HG03196 (cell line): ENCODE measurements at regions not wholly inside any gene's neighbourhood (a gene's known extent, or its start where the extent isn't known, plus 50 kb on each side); places are given as distances from the start of the nearest gene placed in this dataset.

Experiments used
- ATAC-seq: cut with Tn5 transposase; IDR thresholded peaks from one replicate; pipeline ENCODE4 v1.9.1; 2021; ENCODE audit not compliant: unreplicated experiment

- no peak for ATAC-seq
Measured at GRCh38 chr4:89604951-89605350, 232.0 kb downstream of the SNCA start.

- no peak for ATAC-seq
Measured at GRCh38 chr4:89599026-89599425, 237.9 kb downstream of the SNCA start.

GRCh38 chr4:89598602-89599001 is 238.4 kb downstream of the SNCA start:
- no peak for ATAC-seq

- no peak for ATAC-seq
Measured at GRCh38 chr4:89595125-89595789, 241.7 kb downstream of the SNCA start.

GRCh38 chr4:89590128-89590527 is 246.8 kb downstream of the SNCA start:
- no peak for ATAC-seq

GRCh38 chr4:89588421-89588820 is 248.5 kb downstream of the SNCA start:
- ATAC-seq = no peak

GRCh38 chr4:89587364-89587763 is 249.6 kb downstream of the SNCA start:
- no peak for ATAC-seq

- no peak for ATAC-seq
Measured at GRCh38 chr4:89586864-89587263, 250.1 kb downstream of the SNCA start.

GRCh38 chr4:89586318-89586717 is 250.6 kb downstream of the SNCA start:
- no peak for ATAC-seq

GRCh38 chr4:89582756-89583505 is 254.0 kb downstream of the SNCA start:
- no peak for ATAC-seq

GRCh38 chr4:89579771-89580170 is 257.2 kb downstream of the SNCA start:
- no peak for ATAC-seq

GRCh38 chr4:89576246-89576645 is 260.7 kb downstream of the SNCA start:
- ATAC-seq = no peak

- ATAC-seq = no peak
Measured at GRCh38 chr4:89575840-89576239, 261.1 kb downstream of the SNCA start.

GRCh38 chr4:89574176-89574575 is 262.8 kb downstream of the SNCA start:
- ATAC-seq = no peak

GRCh38 chr4:89573656-89574055 is 263.3 kb downstream of the SNCA start:
- ATAC-seq = no peak

- ATAC-seq = no peak
Measured at GRCh38 chr4:89572224-89572858, 264.6 kb downstream of the SNCA start.

GRCh38 chr4:89570931-89571330 is 263.3 kb upstream of the GPRIN3 start:
- ATAC-seq = no peak

- no peak for ATAC-seq
Measured at GRCh38 chr4:89567936-89568335, 260.3 kb upstream of the GPRIN3 start.

- ATAC-seq = peak; percentile 81
Measured at GRCh38 chr4:89563431-89563830, 255.8 kb upstream of the GPRIN3 start.

- no peak for ATAC-seq
Measured at GRCh38 chr4:89562746-89563145, 255.1 kb upstream of the GPRIN3 start.

GRCh38 chr4:89561048-89561447 is 253.4 kb upstream of the GPRIN3 start:
- no peak for ATAC-seq

- no peak for ATAC-seq
Measured at GRCh38 chr4:89558147-89558546, 250.5 kb upstream of the GPRIN3 start.
